ENCODE measurements at regions not wholly inside any gene's neighbourhood (a gene's known extent, or its start where the extent isn't known, plus 50 kb on each side); places are given as distances from the start of the nearest gene placed in this dataset.

GRCh38 chr9:10806868-10807267 lies 194.1 kb upstream of the PTPRD start:
- TF ChIP-seq CTCF (IDR thresholded peaks at IDR 0.05): no peak
- TF ChIP-seq POLR2A (IDR thresholded peaks at IDR 0.05): no peak

Measured in heart left ventricle (tissue), 13 donors.